NCI-H524 (cell line): ENCODE measurements at regions not wholly inside any gene's neighbourhood (a gene's known extent, or its start where the extent isn't known, plus 50 kb on each side); places are given as distances from the start of the nearest gene placed in this dataset.

ENCODE experiments used
- DNase-seq, 2 experiments: peaks; one replicate each; lab custom pipeline; 2025; lab: John Stamatoyannopoulos, UW

- DNase-seq: peak in 1 of 2 experiments; percentile 32
Observed at GRCh38 chr7:25632616-25633015, 404.3 kb upstream of the NPVF start.

GRCh38 chr7:25633426-25634036, 405.2 kb upstream of the NPVF start:
- DNase-seq: peak in 1 of 2 experiments; percentile 55

GRCh38 chr7:25636168-25636567, 407.9 kb upstream of the NPVF start:
- peak in 1 of 2 experiments; percentile 23 for DNase-seq

GRCh38 chr7:25636871-25637283, 408.6 kb upstream of the NPVF start:
- peak; percentile 70 to 86 for DNase-seq

- no peak for DNase-seq
Observed at GRCh38 chr7:25638068-25638467, 409.8 kb upstream of the NPVF start.

GRCh38 chr7:25638590-25639244, 410.4 kb upstream of the NPVF start:
- DNase-seq: no peak

GRCh38 chr7:25642849-25643248, 414.6 kb upstream of the NPVF start:
- DNase-seq: no peak

- DNase-seq: no peak
Observed at GRCh38 chr7:25643286-25643685, 415.0 kb upstream of the NPVF start.

GRCh38 chr7:25643770-25644394, 415.6 kb upstream of the NPVF start:
- no peak for DNase-seq

GRCh38 chr7:25646726-25647413, 418.6 kb upstream of the NPVF start:
- no peak for DNase-seq

GRCh38 chr7:25647872-25648271, 419.6 kb upstream of the NPVF start:
- DNase-seq: no peak

- no peak for DNase-seq
Observed at GRCh38 chr7:25652366-25652765, 424.1 kb upstream of the NPVF start.

- DNase-seq: no peak
Observed at GRCh38 chr7:25653384-25653783, 425.1 kb upstream of the NPVF start.

GRCh38 chr7:25656071-25656470, 427.8 kb upstream of the NPVF start:
- DNase-seq: no peak

- no peak for DNase-seq
Observed at GRCh38 chr7:25656581-25657026, 428.3 kb upstream of the NPVF start.

- DNase-seq: no peak
Observed at GRCh38 chr7:25658375-25658774, 430.1 kb upstream of the NPVF start.

- no peak for DNase-seq
Observed at GRCh38 chr7:25659841-25660240, 431.6 kb upstream of the NPVF start.

GRCh38 chr7:25662841-25663800, 434.8 kb upstream of the NPVF start:
- no peak for DNase-seq

- no peak for DNase-seq
Observed at GRCh38 chr7:25663877-25664276, 435.6 kb upstream of the NPVF start.

GRCh38 chr7:25664593-25664992, 436.3 kb upstream of the NPVF start:
- no peak for DNase-seq

GRCh38 chr7:25665374-25665773, 437.1 kb upstream of the NPVF start:
- no peak for DNase-seq
